ENCODE measurements at regions not wholly inside any gene's neighbourhood (a gene's known extent, or its start where the extent isn't known, plus 50 kb on each side); places are given as distances from the start of the nearest gene placed in this dataset.

GRCh38 chr13:39186205-39186875 is 148.1 kb downstream of the NHLRC3 start:
- no peak for TF ChIP-seq REST (IDR thresholded peaks at IDR 0.05; ENCODE audit: insufficient read depth in 1 of 2, low read depth in 2 of 2, low read length in 2 of 2)
- no peak for TF ChIP-seq TAF1 (IDR thresholded peaks at IDR 0.05; ENCODE audit: borderline replicate concordance, insufficient read depth, low read length)
- TF ChIP-seq POLR2AphosphoS5 (IDR thresholded peaks at IDR 0.05; ENCODE audit: low read depth, low read length): no peak
- TF ChIP-seq SIN3A (IDR thresholded peaks at IDR 0.05; ENCODE audit: borderline replicate concordance, insufficient read depth, low read length): no peak
